Lung microvascular endothelial cell (primary cell): ENCODE measurements at regions not wholly inside any gene's neighbourhood (a gene's known extent, or its start where the extent isn't known, plus 50 kb on each side); places are given as distances from the start of the nearest gene placed in this dataset.

Experiments used
- DNase-seq, 2 donors: peaks; one replicate each; pipeline versions ENCODE4 v3.0.0 to v3.0.0-alpha.2; 2010; ENCODE audit warnings: low read depth in 2 of 2

DNA sequence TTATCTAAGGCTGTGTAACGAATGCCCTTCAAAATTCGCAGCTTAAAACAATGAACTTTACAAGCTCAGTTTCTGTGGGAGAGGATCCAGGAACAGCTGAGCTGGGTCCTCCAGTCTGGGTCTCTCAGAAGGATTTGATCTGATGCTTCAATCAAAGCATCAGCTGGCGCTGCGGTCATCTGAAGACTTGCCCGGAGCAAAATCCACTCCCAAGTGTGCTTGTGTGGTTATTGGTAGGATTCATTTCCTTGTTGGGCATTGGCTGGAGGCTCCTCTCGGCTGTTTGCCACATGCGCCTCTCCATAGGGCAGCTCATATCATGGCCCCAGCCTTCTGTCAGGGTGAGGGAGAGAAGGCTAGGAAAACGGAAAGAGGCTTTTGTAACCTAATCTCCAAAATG, 269.3 kb upstream of the CHD6 start:
- no peak for DNase-seq

DNA sequence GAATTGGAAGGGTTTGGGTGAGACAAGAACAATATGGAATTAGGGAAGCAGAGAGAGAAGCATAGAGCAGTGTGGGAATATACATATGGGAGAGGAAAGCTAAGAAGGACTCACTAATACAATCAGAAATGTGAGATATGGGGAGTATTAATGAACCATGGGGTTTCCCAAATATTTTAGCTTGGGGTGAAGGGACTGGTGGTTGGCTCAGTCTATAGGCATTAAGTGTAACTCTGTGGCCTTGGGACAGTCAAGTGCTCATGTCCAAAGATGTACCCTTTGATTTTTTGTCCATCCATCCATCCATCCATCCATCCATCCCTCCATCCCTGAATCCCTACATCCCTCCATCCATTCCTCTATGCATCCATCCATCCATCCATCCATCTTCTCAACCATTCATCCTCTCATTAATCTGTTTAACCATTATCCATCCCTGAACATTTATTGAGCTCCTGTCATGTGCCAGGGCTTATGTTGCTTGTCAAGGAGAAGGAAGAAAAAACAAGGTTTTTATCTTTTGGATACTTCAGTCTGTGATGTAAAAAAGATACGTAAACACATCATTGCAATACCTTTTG, 263.4 kb upstream of the CHD6 start:
- no peak for DNase-seq

DNA sequence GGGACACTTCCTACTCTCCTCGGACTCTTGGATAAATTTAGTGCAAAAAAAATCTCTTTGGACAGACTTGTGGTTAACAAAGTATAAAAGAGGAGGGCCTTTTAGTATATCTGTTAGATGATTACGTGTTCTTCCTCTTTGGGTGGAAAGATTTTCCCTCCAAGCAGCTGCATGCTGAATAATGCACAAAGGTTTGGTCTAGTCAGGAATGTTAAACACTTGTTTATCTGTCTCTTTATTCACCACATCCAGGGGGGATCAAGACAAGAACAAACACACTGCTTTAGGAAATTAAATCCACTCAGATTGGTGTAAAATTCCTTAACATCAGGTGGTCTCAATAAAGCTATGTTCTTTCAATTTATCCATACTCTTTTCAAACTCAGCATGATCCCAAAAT, 260.9 kb upstream of the CHD6 start:
- no peak for DNase-seq

DNA sequence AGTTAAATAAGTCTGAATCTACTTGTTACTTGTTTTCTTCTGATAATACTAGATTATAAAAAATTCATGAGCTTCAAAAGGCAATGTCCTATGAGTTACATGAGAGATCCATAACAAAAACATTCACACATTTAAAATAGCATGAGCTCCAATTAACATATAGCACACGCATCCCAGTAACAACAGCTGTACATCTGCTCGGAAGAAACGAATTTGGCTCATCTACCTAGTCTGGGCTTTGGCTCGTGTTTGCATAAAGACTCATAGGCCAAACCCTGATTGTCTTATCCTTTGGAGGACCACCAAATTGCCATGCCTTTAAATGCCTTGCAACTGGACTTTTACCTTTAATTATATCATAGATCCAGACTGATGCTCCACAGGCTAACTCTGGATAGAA, 259.7 kb upstream of the CHD6 start:
- no peak for DNase-seq

DNA sequence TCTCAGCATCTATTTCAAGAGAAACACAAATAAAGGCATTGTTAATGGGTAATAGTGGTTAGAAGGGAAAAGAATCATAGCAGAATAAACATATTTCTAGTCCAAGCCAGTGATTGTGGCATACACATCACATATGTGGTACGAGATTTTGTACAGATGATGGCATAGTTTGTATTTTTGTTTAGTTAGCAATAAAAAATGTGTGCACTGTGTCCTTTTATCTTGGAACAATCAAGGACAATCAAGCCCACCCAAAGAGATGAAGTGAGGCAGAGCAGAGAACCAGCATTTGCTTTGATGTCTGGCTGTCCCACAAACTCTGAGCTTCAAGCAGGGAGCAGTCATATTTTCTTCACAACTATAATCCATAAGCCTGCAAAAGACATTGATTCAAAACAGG, 256.5 kb upstream of the CHD6 start:
- DNase-seq = no peak

DNA sequence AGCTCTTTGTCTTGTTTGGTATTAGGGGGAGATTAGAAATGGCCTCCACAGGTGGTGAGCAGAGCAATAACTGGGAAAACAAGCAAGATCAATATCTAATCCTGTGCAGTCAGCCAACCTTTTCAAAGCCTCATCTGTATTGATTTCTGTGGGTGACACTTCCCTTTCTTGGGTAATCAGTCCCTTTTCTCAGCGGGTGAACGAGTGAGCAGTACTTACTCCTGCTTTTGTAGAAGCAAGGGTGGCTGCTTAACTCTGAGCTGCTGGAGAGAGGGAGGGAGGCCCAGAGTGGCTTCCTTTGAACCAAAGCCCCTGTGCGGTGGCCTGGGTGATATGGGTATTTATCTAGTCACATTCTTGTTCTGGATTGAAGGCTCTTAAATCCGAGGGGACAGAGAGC, 254.8 kb upstream of the CHD6 start:
- no peak for DNase-seq

DNA sequence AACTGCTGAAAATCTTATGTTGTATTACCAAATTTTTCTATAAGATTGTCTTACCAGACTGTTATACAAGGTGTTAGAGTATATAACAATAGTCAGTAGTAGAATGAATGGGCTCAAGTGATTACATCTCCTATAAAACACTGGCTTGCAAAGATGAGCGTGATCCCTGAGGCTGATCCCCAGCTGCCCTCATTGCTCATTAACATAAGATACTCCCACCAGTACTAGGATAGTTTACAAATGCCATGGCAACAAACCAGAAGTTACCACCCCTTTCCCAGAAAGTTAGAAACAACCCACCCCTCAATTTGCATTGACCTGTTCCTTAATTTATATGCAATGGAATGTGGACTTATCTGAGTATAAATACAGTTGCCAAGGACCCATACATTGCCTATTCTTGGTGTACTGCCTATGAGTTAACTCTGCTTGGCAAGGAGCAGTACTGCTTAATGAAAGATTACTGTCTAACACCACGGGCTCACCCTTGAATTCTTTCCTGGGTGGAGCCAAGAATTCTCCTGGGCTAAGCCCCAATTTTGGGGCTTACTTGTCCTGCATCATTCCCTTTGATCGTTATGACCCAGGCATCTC, 252.8 kb upstream of the CHD6 start:
- DNase-seq = no peak

DNA sequence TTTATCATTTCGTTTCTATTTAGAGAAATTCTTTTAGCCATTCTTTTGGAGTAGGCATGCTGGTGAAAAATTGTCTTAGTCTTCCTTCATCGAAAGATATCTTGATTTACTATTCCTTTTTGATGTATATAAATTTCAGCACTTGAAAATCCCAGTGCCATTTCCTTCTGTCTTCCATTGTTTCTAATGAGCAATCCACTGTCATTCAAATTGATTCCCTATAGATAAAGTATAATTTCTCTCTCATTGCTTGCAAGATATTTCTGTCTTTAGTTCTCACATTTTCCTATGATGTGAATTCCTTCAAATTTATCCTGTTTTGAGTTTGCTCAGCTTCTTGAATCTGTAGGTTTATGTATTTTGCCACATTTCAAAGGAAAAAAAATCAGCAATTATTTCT, 251.1 kb upstream of the CHD6 start:
- no peak for DNase-seq

DNA sequence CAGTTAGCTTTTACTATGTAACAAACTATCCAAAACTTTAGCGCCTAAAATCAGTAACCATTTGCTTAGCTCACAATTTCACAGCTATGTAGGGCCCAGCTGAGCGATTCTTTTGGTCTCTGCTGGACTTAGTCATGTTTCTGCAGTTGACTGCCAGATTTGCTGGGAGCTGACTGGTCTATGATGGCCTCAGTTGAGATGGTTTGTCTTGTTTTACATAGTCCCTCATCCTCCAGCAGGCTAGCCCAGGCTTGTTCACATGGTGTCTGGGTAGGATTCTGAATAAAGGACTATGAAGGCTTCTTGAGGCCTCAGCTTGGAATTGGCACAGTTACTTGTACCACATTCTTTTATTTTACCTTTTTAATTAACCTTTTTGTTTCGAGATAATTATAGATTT, 247.8 kb upstream of the CHD6 start:
- DNase-seq = no peak

DNA sequence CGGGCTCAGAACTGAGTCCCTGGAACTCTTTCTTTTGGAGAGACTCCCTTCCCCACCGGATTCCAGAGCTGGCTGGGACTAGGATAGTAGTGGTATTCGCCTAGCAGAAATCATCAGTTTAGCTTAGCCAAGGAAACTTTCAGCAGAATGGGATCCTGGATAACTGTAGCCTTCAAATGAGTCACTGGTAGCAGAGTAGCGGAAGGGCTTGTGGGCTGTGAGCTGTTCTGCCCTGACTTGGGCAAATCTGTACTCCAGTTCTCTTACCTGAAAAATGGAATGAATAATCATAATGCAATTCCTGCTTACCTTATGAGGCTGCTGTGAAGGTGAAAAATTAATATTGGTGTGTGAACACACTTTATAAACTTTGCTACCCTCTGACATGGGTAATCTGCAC, 244.3 kb upstream of the CHD6 start:
- DNase-seq = no peak

DNA sequence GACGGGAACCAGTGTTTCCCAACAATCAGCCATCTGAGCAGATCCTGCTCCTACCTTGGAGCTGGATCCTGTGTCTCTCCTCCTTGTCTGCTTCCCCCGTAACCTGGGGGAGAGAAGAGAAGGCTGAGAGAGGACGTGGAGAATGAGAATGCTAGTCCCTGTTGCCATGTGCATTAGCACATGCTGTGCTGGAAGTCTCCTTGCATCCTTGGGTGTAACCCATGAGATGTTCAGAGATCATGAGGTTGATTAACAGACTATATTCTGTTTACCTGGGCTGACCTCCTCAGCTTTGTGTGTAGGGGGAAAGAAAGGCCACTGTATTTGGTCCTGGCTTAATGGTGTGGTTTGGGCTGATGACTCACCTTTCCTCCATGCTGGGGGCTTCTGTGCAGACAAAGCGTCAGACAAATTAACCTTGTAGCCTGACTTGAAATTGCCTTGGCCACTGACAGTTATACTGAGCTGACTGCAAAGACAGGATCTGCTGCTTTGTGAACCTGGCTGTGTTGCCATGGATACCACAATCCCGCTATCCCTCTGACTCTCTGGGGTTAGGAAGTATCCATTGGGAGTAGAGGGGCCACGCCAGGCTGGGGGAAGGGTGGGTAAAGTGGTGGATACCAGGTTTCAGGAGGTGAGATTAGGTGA, 243.7 kb upstream of the CHD6 start:
- DNase-seq = no peak

DNA sequence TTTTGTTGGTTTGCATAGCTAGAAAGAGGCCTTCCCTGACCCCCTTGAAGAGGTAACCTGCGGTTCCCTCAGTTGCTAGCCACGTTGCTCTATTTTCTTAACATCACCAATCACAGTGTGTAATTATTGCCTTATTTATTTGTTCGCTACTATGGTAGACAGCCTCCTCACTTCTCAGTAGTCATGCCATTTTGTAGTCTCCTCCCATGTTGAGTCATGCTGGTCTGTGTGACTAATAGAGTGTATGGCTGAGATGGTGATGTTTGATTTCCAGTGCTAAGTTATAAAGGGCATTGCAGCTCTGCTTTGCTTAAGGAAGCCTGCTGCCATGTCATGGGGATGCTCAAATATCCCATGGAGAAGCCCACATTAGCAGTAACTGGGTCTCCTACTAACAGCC, 236.6 kb upstream of the CHD6 start:
- DNase-seq = no peak

DNA sequence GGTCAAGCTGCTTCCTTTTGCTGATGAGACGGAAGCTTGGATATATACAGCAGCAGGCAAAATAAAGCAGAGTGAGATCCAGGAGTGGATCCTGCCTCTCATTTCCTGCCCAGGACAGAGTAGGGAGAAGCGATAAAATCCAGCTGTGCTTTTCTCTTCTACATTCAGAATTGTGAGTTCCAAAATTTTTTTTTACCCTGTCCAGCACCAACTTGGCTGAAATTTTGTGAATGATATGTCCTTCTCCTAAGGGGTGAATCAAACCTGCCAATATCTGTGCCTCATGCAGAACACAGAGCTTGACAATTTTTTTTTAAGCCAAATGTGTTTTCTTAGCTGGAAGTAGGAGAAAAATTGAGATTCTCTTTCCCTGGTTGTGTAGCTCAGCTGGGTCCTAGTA, 235.6 kb upstream of the CHD6 start:
- DNase-seq = no peak

DNA sequence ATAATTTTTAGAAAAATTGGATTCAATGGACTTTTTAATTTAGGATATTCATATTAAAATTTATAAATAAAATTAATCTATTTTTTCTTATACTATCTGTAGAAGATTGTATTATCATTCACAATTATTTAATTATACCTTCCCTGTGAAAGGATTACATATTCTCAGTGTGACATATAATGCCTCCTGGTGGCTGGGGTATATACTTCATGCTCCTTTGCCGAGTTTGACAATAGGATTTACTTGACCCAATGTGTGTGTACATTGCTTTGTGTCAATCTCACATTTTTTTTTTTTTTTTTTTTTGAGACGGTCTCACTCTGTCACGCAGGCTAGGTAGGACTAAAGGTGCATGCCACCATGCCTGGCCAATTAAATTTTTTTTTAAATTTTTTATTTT, 230.0 kb upstream of the CHD6 start:
- DNase-seq = no peak

DNA sequence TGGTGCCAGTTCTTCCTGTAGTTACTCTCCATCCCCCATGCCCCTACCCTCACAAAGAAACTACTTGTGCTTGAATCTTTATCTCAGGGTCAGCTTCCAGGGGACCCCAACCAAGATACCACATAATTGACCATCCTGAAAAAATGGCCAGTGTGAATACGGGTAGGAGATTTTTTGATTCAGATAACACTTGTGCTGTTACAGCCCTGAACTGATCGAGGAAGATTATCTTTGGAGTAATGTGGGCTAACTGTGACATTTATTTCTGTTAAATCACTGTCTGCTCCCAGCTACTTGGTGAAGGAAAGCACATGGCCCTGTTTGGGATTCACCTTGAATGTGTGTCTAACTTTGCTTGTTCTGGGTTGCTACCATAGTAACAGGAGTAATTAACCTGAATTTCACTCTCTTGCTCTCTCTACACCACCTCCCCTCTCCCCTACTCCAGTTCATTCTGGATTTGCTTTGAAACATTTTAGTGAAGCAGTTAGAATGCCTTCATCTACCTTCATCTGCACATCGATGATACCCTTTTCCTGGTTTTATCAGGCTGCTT, 219.6 kb upstream of the CHD6 start:
- no peak for DNase-seq

DNA sequence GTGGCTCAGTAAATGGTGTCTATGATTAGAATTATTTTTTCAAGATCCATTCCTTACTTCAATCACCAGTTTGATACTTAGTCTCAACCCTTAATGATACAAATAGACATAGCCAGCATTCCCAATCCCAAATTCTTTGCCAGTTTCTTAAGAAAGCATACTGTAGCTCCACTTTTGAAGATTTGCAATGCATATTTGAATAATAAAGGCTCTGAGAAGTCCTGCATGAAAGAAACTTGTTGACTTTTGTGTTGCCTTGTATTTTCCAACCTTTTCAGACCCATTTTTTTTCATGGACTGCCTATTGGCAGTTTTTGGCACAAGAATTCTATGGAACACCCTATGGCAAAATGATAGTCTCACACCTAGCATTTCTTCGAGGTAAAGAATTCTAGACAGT, 215.6 kb upstream of the CHD6 start:
- DNase-seq = no peak

DNA sequence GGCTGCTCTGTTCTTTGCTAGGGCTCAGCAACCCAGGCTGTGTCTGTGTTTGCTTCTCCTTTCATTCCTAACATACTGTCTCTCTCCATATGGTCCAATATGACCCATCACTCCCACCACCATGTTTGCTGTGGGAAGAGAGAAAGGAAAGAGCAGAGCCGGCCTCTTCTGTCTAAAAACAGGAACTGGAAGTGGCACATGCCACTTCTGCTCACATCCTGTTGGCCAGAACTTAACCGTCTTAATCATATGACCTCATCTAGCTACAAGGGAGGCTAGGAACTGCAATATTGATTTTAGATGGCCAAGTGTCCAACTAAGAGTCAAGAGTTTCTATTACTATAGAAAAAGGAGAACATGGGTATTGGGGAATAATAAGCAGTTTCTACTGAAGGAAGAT, 212.5 kb upstream of the CHD6 start:
- DNase-seq = no peak

DNA sequence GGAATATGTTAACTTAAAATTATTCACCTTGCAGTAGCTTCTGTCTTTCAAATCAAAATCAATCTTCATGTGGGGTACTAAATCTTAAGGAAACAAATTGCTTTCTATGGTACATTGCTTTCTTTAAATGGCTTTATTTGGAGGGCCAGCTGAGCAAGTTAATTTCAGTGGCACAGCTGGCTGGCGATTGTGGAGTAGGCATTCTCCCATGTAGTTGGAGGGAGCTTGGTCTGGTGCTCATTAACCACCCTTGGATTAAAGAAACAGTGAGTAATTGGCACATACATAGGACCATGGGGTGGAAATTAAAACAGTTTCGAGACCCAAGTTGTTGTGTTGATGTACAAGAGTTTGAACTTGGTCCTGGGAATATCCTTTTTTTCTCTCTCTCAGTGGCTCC, 201.3 kb upstream of the CHD6 start:
- no peak for DNase-seq

DNA sequence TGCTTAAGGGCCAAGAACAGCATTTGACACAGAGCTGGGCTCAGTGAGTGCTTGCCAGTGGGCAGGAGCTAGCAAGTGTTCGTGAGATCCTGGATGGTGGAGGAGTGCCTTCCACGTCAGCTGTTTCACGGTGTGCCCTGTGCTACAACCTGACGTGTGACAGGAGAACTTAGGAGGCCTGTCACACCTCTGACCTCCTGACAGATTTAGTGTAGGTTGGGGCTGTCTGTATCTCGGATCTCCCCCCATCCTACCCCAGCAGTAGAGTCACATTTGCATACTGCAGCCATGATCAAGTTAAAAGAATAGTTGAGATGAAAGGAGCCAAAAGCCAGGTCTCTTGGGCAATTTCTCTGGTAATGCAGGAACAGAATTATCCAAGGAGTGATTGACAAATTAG, 200.8 kb upstream of the CHD6 start:
- no peak for DNase-seq

DNA sequence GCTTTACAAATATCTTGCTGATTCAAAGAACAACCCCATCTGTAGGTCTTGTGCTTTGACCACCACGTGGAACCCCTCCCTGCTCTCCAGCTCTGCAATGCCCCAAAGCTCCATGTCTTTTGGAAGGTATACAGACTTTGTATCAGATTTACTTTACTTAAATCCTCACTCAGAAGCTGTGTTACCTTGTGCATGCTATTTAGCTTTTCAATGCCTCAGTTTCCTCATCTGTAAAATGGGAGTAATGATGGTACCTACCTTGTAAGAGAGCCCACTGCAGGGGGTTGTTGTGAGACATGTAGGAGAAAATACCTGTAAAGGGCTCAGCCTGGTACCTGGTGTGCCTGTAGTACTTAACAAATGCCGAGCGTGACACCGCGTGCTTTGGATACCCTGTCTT, 200.2 kb upstream of the CHD6 start:
- no peak for DNase-seq

DNA sequence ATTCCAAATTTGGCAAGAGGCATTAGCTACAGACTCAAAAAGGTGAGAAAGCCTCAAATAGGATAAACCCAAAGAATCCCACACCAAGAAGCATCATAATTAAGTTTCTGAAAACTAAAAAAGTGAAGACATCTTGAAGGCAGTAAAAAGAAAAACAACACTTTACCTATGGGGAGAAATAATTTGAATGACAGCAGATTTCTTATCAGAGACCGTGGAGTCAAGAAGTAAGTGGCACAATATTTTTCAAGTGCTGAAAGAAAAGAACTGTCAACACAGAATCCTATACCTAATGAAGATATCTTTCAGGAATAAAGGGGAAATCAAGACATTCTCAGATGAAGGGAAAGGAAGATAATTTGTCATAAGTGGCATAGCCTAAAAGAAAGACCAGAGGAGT, 193.3 kb upstream of the CHD6 start:
- no peak for DNase-seq

DNA sequence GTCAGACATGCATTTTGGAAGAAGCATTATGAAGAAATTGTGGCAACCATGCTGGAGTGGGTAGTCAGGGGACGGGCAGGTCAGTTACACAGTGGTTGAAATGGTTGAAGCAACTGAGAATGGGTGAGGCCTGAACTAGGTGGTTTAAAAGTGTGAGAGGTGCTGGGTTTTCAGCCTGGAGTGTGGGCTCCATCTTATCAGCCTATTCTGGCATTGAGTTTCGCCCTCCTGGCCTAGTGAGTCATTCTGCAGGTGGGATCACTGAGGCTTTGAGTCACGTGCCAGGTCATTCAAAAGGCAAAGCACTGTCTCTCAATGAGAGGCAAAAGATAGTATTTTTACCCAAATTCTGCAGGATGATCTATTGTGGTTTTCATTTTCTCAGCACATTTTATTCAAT, 181.9 kb upstream of the CHD6 start:
- DNase-seq = no peak

DNA sequence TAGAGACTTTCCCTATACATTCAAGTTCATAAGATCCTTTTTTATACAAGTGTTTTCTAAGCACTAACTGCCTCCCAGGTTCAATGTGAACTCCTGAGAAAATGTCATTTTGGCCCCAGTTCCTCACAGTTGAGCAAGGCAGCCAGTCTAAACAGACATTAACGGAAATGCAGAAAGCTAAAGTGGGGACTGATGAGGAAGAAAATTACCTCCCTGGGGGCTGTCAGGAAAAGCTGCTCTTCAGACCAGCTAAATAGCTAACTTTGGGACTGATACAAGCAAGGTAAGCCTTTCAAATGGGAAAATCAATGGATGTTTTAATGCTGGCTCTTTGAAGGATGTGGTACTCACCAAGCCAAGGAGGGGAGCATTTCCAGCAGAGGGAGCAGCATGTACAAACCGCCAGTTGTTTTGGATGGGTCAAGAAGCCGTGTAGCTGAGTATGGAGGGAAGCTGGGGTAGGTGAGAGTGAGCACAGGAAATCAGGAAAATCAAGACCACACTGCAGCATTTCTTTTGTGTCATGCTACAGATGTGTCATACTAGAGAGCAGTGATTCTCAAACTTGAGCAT, 180.8 kb upstream of the CHD6 start:
- no peak for DNase-seq
